ENCODE measurements at regions not wholly inside any gene's neighbourhood (a gene's known extent, or its start where the extent isn't known, plus 50 kb on each side); places are given as distances from the start of the nearest gene placed in this dataset.
"Not testable (repeated sequence)": the region's sequence is repeated elsewhere in the genome, so short reads cannot be mapped to it uniquely, and the experiment has no call there.

DNA sequence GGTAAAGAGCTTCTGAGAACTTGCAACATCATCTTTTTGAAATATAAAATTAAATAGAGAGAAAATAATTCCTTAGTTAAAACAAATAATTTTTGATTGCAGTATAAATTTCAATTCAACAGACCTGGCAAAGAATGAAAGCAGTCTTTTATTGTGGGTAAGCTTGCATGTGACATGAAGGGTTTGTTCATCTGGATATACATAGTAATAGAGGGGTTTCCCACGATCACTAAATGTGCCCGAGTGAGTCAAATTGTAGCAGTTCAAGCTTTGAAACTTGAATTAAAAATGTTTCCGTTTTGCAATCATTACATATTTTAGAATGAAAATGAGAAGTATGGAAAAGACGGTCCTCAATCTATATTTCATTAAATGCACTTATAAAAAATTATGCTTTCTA, 658.4 kb upstream of the MBL2 start:
- DNase-seq (ENCODE audit: low spot score), result no peak

DNA sequence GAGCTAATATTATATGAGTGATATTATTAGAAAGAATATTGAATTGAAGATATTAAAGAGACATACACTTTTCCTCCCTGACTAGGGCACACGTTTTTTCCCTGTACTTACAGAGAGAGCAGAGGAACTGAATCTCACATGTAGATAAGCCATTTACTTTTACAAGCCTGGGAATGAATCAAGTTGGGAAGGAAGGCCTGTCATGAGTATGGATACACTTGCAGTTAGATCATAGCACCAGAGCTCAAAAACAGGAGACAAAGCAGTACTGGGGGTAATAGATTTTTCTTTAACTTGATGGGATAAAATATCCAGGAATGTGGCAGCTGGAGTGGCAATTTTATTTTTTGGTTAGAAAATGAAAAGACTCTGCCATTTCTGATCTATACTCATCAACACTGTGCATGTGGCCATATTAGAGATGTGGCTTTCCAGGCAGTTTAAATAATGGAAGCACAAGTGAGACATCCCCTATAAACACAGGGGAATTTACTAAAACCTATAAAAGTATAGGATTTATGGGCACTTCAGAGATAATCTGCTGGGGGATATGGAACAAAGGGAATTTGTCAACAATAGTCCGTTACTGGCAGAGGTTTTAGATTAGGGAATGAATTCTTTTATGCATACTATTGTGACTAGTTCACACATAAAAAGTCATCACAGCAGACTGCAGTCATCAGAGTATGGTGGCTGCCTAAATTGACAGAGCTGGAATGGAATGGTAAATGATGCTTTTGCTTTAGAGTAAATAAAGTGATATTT, 657.7 kb upstream of the MBL2 start:
- no peak for DNase-seq (ENCODE audit: low spot score)

DNA sequence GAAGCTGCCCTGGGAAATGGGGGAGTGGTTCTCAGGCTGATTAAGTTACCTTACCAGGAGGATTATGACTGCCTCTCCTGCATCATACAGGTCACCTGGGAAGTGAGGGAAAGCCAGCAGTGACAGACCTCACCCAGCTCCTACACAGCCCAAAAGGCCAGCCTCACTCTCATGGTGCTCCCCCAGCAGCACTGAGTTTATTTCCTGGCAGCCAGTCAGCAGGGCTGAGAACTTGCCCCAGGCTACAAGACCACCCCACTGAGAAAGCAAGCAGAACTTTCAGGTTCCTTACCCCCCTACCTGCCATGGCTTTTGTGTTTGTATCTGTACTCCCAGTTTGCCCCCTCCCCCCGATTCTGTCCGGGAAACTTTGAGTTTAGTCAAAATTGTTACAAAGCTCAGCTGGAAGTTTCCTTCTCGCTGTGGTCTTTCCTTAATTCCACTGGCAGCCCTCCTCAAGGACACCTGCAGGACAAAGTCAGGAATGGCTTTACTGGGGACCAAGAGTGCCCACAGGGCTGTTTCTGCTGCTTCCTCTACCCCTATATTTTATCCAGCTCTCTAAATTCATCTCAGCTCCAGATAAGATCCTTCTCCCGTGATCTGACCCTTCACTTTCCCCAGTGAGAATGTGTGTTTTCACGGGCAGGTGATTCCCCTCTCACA, 649.8 kb upstream of the MBL2 start:
- DNase-seq (ENCODE audit: low spot score), result no peak

DNA sequence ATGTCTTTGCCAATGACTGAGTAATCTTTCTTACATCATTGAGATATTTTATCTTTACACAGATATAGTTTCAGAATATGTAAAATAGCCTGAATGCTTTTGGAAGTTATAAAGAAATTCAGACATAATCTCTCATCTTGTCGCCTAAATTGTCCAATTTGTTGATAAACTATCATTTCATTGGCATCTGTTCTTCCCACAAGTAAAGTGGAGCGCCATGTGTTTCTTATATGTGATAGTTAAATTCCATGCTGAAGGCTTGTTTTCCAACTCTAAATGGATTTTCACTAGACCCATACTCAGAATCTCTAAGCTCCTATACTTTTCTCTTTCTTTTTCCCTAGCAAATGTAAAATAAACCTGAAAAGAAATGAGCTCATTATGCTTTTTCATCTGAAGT, 640.1 kb upstream of the MBL2 start:
- no peak for DNase-seq (ENCODE audit: low spot score)

DNA sequence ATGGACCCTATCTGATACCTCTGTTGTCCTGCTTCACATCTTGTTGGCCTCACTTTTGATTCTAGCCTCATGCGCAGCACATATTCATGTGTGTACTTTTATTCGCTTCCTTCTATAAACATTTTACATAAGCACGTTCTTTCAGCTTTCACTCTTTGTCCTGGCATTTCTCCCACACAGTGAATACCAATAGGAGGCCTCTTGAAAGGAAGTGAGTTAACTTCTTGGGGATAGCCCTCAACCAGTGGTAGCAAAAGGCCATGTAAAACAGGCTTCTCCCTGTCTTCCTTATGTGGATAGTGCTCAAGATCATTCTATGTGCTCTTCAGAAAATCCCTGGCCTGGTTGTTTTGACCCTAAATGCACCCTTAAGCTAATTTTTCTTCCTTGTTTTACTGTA, 633.9 kb upstream of the MBL2 start:
- no peak for DNase-seq (ENCODE audit: low spot score)

DNA sequence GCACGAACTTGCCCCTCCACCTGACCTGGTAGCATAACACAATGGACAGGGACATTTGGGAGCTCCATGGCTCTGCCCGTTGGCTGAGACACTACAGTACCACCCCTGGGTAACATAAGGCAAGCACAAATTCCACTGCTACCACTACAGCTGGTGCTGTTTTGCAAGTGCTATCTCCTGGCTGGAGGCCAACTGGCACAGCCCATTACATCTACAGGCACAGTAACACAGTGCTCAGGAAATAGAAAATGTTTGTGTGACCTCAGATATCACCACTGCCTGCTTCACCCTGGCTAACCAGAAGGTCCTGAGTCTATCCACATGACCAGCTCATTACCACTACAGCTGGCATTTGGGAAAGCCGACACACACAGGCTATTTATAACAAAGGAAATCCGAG, 631.1 kb upstream of the MBL2 start:
- DNase-seq (ENCODE audit: low spot score), result no peak

DNA sequence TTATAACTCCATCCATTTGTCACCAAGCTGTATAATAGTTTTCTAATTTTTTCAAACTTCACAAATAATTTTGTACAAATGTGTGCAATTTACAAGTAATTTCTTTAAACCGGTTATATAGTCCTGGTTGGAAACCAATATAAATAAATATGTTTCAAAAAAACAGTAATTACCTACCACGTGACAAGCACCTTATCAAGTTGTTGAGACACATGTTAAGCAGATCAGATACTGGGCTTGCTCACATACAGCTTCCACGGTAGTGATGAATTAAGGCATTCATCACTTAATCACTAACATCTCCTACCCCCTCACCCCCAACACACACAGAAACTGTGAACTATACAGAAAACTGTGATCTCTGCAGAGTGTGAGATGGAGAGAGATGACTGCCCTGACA, 630.0 kb upstream of the MBL2 start:
- DNase-seq (ENCODE audit: low spot score), result no peak

DNA sequence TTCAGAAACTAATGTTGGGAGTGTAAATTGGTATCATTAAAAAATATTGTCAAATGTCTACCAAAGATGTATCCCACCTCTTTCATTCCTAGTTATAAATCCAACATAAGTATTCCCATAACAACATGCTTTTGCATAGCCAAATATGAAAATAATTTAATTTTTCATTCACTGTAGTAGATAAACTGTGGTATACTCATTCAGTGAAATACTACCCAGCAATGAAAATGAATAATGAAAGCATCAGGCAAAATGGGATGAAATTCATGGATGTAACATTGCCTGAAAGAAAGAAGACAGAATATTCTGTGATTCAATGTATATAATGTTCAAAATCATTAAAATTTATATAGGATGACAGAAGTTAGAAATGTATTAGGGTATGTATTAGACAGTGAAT, 629.0 kb upstream of the MBL2 start:
- DNase-seq (ENCODE audit: low spot score), result no peak

DNA sequence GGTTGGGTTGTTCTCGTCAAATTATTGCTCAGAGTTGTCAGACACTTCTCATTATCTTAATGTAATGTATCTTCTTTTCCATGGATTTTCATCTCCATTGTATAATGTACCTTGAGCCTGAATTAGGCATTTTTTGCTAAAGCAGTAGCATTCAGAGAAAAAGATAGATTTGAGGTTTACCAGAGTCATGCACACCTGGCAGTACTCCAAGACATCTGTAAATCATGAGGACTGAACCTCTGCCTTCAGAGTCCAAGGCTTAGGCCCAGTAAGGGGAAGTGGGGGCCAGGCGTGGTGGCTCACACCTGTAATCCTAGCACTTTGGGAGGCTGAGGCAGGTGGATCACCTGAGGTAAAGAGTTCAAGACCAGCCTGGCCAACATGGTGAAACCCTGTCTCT, 624.3 kb upstream of the MBL2 start:
- no peak for DNase-seq (ENCODE audit: low spot score)

DNA sequence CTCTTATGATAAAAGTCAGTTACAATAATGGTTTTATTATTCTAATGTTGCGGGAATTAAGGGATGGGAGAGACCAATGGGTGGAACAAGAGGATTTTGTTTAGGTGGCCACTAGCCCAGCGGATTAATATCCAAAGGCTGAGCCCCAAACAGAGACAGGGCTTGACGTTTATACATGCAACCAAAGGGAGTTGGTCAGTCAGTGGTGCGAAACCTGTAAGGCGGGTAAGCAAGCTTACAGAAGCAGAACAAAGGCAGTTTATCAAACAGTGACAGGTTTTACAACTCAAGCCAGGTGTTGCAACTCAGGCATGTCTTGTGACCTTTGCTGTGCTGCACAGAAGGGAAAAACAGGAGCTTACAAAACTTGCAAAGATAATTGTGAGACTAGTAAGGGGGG, 622.9 kb upstream of the MBL2 start:
- DNase-seq (ENCODE audit: low spot score), result no peak

DNA sequence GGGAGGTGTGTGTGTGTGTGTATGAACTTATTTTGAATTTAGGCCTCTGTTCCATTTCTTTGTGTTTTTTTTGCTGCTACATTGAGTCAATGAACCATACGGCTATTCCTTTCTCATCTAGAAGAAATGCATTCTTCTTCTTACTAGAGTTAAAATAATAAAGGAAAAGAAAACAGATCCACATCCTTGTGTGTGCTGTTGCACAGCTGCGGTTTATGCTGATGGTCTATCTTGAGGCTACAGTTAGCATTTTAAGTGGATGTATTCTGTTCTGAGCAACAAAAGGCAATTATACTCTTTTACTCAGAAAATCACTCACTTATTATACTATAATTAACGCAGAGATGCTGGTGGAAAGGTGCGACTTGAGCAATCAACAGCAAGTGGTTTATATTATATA, 615.0 kb upstream of the MBL2 start:
- DNase-seq (ENCODE audit: low spot score), result no peak

DNA sequence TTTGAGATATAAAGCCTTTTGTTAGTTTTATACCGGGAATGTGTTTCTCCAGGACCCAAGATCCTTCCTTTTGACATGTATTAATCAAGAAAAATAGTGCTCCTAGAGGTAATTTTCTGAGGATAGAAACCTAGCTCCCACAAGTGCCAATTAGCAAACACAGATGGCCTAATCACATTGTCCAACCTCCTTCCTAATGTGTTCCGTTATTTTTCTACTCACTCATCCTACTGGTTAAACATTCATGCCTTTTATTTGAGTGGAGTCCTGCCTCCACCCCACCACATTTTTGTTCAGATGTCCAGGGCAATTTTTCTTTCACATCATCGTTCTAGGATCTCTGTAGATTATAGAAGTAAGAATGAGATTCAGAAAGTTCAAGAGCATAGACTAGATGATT, 610.0 kb upstream of the MBL2 start:
- DNase-seq (ENCODE audit: low spot score), result no peak

DNA sequence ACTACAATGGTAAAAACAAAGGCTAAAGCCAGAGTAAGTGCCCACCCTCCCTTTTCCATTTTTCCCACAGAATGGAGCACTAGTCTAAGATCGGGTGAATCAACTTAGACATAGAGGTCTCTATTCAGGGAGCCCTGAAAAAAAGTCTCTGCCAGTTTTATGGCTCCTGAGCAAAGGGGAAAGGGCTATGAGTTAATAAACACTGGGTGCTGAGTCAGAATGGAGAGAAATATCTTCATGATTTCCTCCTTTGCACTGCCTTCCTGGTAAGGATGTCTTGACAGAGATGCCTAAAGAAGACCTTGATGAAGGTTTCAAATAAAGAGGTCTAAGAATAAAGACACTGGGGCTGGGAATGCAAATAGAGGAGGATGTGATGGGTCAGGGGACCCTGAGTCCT, 607.4 kb upstream of the MBL2 start:
- DNase-seq (ENCODE audit: low spot score), result no peak

DNA sequence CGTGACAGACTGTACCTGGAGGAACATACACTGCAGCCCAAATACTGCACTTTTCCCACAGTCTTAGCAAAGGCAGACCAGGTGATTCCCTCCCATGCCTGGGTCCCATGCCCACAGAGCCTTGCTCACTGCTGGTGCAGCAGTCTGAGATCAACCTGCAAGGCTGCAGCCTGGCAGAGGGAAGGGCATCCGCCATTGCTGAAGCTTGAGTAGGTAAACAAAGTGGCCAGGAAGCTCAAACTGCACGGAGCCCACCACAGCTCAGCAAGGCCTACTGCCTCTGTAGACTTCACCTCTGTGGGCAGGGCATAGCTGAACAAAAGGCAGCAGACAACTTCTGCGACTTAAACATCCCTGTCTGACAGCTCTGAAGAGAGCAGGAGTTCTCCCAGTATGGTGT, 597.8 kb upstream of the MBL2 start:
- DNase-seq (ENCODE audit: low spot score), result no peak

DNA sequence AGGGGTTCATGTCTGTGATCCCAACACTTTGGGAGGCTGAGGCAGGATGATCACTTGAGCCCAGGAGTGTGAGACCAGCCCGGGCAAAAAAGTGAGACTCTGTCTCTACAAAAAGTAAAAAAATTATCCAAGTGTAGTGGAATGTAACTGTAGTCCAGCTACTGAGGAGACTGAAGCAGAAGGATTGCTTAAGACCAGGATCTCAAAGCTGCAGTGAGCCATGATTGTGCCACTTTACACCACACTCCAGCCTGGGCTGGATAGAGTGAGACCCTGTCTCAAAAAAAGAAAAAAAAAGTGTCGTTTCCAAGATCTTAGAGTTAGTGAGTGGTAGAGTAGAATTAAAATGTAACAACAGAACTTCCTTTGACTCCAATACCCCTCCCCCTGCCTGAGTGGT, 589.4 kb upstream of the MBL2 start:
- DNase-seq (ENCODE audit: low spot score), result no peak

DNA sequence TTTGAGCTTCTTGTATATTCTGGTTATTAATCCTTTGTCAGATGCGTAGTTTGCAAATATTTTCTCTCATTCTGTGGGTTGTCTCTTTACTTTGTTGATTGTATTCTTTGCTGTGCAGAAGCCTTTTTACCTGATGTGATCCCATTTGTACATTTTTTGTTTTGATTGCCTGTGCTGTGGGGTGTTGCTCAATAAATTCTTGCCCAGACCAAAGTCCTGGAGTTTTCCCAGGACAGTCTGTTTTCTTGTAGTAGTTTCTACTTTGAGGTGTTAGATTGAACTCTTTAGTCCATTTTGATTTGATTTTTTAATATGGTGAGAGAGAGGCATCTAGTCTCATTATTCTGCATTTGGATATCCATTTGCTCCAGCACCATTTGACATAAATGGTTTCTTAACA, 588.7 kb upstream of the MBL2 start:
- DNase-seq (ENCODE audit: low spot score), result no peak

DNA sequence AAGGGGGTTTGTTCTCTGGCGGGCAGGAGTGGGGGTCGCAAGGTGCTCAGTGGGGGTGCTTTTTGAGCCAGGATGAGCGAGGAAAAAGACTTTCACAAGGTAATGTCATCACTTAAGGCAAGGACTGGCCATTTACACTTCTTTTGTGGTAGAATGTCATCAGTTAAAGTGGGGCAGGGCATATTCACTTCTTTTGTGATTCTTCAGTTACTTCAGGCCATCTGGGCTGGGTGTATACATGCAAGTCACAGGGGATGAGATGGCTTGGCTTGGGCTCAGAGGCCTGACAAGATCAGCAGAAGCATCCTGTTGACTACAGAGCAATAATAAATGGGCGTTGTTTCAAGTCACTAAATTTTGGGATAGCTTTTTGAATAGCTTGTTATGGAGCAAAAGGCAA, 586.4 kb upstream of the MBL2 start:
- DNase-seq (ENCODE audit: low spot score), result not testable (repeated sequence)

DNA sequence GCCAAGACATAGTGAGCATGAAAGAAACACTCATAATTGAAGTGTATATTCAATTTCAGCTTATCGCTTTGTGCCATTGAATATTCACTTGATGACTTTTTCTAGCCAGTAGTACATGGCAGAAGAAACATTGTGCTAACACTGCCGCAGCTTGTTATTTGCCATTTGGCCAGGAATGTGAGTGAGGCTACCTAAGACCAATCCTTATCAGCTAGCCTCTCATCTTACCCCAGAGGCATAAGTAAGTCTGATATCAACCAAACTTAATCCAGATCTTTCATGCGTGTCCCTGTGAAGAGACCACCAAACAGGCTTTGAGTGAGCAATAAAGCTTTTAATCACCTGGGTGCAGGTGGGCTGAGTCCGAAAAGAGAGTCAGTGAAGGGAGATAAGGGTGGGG, 586.0 kb upstream of the MBL2 start:
- no peak for DNase-seq (ENCODE audit: low spot score)

DNA sequence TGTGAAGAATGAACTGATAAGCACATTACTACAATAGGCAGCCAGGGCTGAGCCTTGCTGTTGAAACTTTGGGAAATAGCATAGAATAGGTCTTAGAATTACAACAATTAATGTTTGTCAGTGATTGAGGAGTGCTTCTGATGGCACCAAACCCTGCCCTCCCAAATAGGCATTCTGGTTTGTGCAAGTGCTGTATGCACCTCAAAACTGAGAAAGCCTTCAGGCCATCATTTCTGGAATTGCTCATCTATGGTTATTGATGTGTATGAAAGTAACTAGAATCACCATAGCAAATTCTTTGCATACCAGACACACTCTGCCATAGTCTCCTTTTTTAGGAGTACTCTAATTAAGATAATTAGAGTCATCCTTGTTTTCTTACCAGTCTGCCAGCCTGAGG, 585.0 kb upstream of the MBL2 start:
- DNase-seq (ENCODE audit: low spot score), result no peak

DNA sequence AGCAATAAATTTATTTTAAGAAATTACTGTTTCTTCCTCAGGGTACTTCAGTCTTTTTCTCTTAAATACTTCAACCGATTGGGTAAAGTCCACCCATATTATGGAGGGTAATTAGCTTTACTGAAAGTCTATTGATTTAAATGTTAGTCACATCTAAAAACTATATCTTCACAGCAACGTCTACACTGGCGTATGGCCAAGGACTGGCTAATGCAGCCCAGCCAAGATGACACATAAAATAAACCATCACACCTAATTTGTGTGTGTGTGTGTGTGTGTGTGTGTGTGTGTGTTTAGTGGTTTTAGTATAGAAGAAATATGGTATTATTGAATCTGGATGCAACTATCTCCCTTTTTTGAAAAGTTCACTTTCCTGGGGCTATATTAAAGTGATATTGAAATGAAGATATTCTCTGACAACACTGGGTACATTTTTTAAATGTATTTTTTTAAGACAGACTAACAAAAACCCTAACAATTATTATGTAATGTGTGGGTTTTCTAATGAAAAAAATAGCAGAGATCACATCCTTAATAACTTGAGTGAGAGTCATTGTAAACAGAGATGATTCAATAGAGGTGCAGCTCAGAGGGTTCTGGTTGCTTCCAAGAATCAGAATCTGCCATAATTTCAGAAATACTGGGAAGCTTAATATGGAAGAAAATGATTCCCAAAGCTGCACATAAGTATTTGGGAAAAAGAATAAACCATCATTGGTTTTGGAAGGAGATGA, 584.2 kb upstream of the MBL2 start:
- DNase-seq (ENCODE audit: low spot score), result no peak

DNA sequence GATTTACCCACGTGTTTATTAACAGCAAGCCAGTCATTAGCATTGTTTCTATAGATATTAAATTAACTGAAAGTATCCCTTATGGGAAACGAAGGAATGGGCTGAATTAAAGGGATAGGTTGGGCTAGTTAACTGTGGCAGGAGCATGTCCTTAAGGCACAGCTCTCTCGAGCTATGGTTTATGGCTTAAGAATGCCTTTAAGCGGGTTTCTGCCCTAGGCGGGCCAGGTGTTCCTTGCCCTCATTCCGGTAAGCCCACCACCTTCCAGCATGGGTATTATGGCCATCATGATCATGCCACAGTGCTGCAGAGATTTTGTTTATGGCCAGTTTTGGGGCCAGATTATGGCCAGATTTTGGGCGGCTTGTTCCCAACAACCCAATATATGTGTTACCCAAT, 569.9 kb upstream of the MBL2 start:
- not testable (repeated sequence) for DNase-seq (ENCODE audit: low spot score)

DNA sequence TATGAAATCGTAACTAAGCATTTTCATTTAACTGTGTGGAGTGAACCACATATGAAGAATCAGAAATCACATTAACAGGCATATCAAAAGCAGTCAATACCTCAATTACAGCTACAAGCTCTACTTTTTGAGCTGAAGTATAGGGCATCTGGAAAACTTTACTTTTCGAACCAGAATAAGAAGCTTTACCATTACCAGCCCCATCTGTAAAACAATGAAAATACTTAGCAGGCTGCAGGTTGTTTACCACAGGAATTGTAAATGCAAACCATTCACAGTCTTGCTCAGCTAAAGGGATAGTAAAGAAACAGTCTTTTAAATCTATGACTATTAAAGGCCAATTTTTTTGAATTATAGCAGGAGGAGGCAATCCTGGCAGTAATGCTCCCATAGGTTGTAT, 565.6 kb upstream of the MBL2 start:
- DNase-seq (ENCODE audit: low spot score), result not testable (repeated sequence)

DNA sequence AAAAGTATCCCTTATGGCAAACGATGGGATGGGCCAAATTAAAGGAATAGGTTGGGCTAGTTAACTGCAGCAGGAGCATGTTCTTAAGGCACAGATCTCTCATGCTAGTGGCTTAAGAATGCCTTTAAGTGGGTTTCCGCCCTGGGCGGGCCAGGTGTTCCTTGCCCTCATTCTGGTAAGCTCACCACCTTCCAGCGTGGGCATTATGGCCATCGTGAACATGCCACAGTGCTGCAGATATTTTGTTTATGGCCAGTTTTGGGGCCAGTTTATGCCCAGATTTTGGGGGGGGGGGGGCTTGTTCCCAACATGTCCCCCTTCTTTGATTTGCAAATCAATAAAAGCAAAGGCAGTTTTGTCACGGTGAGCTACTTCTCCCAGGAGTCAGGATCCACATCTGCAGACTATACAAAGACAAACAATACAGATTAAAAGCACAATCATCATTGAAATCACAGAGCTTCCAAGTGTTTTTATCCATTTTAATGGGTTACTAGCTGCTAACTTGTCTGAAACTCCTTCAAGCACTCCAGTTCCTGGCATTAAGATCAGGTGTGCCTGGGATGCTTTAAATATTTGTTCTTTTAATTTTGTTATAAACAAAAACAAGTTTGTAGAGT, 563.3 kb upstream of the MBL2 start:
- not testable (repeated sequence) for DNase-seq (ENCODE audit: low spot score)

Data from SW480 (cell line).